Loucy (cell line): ENCODE measurements at regions not wholly inside any gene's neighbourhood (a gene's known extent, or its start where the extent isn't known, plus 50 kb on each side); places are given as distances from the start of the nearest gene placed in this dataset.

Experiments
- H2AFZ ChIP-seq: fragments of 200-600 bp; sonication (generic); 2 replicates; pipeline ENCODE4 v1.6.0; 2016; ENCODE audit warnings: antibody characterized with exemption, mild to moderate bottlenecking, low read length, moderate library complexity
- H3F3A ChIP-seq: fragments of 200-600 bp; 2 replicates; pipeline ENCODE4 v1.6.0; 2016; ENCODE audit warnings: antibody characterized with exemption, low read depth, mild to moderate bottlenecking
- H3K27me3 ChIP-seq: fragments of 200-600 bp; sonication (generic); 2 replicates; pipeline ENCODE4 v1.6.1; 2014; ENCODE audit warnings: low read length, mild to moderate bottlenecking; ENCODE audit not compliant: insufficient read depth, poor library complexity, severe bottlenecking
- H3K36me3 ChIP-seq: fragments of 200-600 bp; sonication (generic); 2 replicates; pipeline ENCODE4 v1.6.1; 2016; ENCODE audit warnings: low read length; ENCODE audit not compliant: insufficient read depth
- H3K4me1 ChIP-seq: fragments of 200-600 bp; sonication (generic); 2 replicates; pipeline ENCODE4 v1.5.1; 2014; ENCODE audit warnings: low read length, mild to moderate bottlenecking; ENCODE audit not compliant: insufficient read depth, poor library complexity, severe bottlenecking
- H3K4me2 ChIP-seq: fragments of 200-600 bp; sonication (generic); 2 replicates; pipeline ENCODE4 v1.6.0; 2014; ENCODE audit warnings: antibody characterized with exemption, low read length, low read depth, mild to moderate bottlenecking; ENCODE audit not compliant: poor library complexity, severe bottlenecking
- H3K4me3 ChIP-seq: fragments of 200-600 bp; sonication (generic); 2 replicates; pipeline ENCODE4 v1.5.1; 2014; ENCODE audit warnings: low read length, mild to moderate bottlenecking, mixed read lengths; ENCODE audit not compliant: poor library complexity, severe bottlenecking
- H3K79me2 ChIP-seq: fragments of 200-600 bp; sonication (generic); 2 replicates; pipeline ENCODE4 v1.6.1; 2014; ENCODE audit warnings: low read length; ENCODE audit not compliant: insufficient read depth
- H3K9ac ChIP-seq: fragments of 200-600 bp; sonication (generic); 2 replicates; pipeline ENCODE4 v1.6.0; 2014; ENCODE audit warnings: mild to moderate bottlenecking, low read depth, low read length, moderate library complexity; ENCODE audit not compliant: poor library complexity, severe bottlenecking
- H3K9me2 ChIP-seq: fragments of 200-600 bp; sonication (generic); replicated peaks from 2 replicates; pipeline ENCODE4 v1.6.1; 2016; ENCODE audit warnings: low read depth, low read length, mixed read lengths
- H3K9me3 ChIP-seq: fragments of 200-600 bp; sonication (generic); 2 replicates; pipeline ENCODE4 v1.6.1; 2014; ENCODE audit warnings: mild to moderate bottlenecking, antibody characterized with exemption, low read length, low read depth; ENCODE audit not compliant: insufficient read depth
- H4K20me1 ChIP-seq: fragments of 200-600 bp; sonication (generic); 2 replicates; pipeline ENCODE4 v1.6.0; 2014; ENCODE audit warnings: antibody characterized with exemption, low read length, mild to moderate bottlenecking; ENCODE audit not compliant: insufficient read depth, poor library complexity, severe bottlenecking
- EZH2phosphoT487 ChIP-seq: fragments of 200-600 bp; IDR thresholded peaks from 2 replicates; pipeline ENCODE4 v1.6.1; 2018; ENCODE audit warnings: antibody characterized with exemption, mild to moderate bottlenecking, moderate library complexity, borderline replicate concordance
- TF ChIP-seq, protein P1 (sequence below): fragments of 200-600 bp; sonication (generic); conservative IDR thresholded peaks from 2 replicates; pipeline ENCODE4 v1.5.1; 2014; ENCODE audit warnings: mild to moderate bottlenecking, antibody characterized with exemption, low read length

- H3K79me2 ChIP-seq = no peaks in the 10 kb centered on the region
- H3K9ac ChIP-seq = no peak overlapping the region
- no peak overlapping the region for H3K4me3 ChIP-seq
- H2AFZ ChIP-seq = no peak overlapping the region
- no peaks in the 10 kb centered on the region for H3K9me3 ChIP-seq
- H4K20me1 ChIP-seq = no peaks in the 10 kb centered on the region
- no peaks in the 10 kb centered on the region for H3K27me3 ChIP-seq
- no peaks in the 10 kb centered on the region for H3F3A ChIP-seq
- TF ChIP-seq EZH2phosphoT487 = no peak
- TF ChIP-seq, protein P1, sequence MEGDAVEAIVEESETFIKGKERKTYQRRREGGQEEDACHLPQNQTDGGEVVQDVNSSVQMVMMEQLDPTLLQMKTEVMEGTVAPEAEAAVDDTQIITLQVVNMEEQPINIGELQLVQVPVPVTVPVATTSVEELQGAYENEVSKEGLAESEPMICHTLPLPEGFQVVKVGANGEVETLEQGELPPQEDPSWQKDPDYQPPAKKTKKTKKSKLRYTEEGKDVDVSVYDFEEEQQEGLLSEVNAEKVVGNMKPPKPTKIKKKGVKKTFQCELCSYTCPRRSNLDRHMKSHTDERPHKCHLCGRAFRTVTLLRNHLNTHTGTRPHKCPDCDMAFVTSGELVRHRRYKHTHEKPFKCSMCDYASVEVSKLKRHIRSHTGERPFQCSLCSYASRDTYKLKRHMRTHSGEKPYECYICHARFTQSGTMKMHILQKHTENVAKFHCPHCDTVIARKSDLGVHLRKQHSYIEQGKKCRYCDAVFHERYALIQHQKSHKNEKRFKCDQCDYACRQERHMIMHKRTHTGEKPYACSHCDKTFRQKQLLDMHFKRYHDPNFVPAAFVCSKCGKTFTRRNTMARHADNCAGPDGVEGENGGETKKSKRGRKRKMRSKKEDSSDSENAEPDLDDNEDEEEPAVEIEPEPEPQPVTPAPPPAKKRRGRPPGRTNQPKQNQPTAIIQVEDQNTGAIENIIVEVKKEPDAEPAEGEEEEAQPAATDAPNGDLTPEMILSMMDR = no peak
- H3K9me2 ChIP-seq = no peaks in the 10 kb centered on the region
- no peaks in the 10 kb centered on the region for H3K4me1 ChIP-seq
- H3K4me2 ChIP-seq = no peak overlapping the region
- no peaks in the 10 kb centered on the region for H3K36me3 ChIP-seq
Observed at GRCh38 chrX:87805829-87806490, 288.4 kb downstream of the KLHL4 start.

GRCh38 chrX:87808576-87809243 is 291.1 kb downstream of the KLHL4 start:
- H3K27me3 ChIP-seq = no peaks in the 10 kb centered on the region
- no peak overlapping the region for H3K4me2 ChIP-seq
- no peaks in the 10 kb centered on the region for H3K9me3 ChIP-seq
- no peaks in the 10 kb centered on the region for H3K4me1 ChIP-seq
- no peaks in the 10 kb centered on the region for H3K79me2 ChIP-seq
- no peak overlapping the region for H3K9ac ChIP-seq
- TF ChIP-seq EZH2phosphoT487 = no peak
- TF ChIP-seq, protein P1 = no peak
- H3F3A ChIP-seq = no peaks in the 10 kb centered on the region
- no peaks in the 10 kb centered on the region for H4K20me1 ChIP-seq
- H3K4me3 ChIP-seq = no peak overlapping the region
- no peak overlapping the region for H2AFZ ChIP-seq
- no peaks in the 10 kb centered on the region for H3K36me3 ChIP-seq
- H3K9me2 ChIP-seq = no peaks in the 10 kb centered on the region

DNA sequence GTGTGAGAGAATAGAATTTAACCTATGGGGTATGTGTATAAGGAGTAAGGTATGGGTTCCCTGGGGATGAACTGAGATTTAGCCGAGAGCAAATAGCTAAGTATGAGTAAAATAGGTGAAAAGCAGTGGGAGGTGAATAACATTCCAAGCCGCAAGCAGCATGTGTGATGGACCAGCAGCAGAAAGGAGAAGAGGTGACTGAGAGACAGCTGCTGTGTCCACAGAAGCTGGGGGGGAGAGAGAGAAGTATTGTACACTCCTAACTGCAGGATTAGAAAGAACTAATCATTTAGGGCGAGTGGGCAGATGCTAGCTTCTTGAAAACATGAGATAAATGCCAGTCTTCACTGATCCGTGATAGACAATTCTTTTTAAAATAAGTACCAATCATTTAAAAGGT is 296.0 kb downstream of the KLHL4 start:
- H3K27me3 ChIP-seq = no peaks in the 10 kb centered on the region

More for the DNA sequence above, 296.0 kb downstream of the KLHL4 start:
- Histone ChIP-seq H3K4me2 (no peak overlapping the region), H3F3A (no peaks in the 10 kb centered on the region), H3K9me3 (no peaks in the 10 kb centered on the region), H3K4me3 (no peak overlapping the region), H3K36me3 (no peaks in the 10 kb centered on the region), H4K20me1 (no peaks in the 10 kb centered on the region), H3K79me2 (no peaks in the 10 kb centered on the region), H3K9me2 (no peaks in the 10 kb centered on the region), H2AFZ (no peak overlapping the region), H3K9ac (no peak overlapping the region), H3K4me1 (no peaks in the 10 kb centered on the region)
- TF ChIP-seq, protein P1 = no peak
- TF ChIP-seq EZH2phosphoT487 = no peak
